SU-DHL-6 (cell line): ENCODE measurements at regions not wholly inside any gene's neighbourhood (a gene's known extent, or its start where the extent isn't known, plus 50 kb on each side); places are given as distances from the start of the nearest gene placed in this dataset.

Source experiments
- CTCF ChIP-seq: fragments of 200-600 bp; sonication (generic); IDR thresholded peaks from one replicate; pipeline ENCODE4 v1.5.1; 2017; ENCODE audit warnings: antibody characterized with exemption, mild to moderate bottlenecking, low read length, moderate library complexity; ENCODE audit not compliant: insufficient read depth, poor library complexity, severe bottlenecking
- EZH2phosphoT487 ChIP-seq: fragments of 200-600 bp; sonication (generic), shearing (Covaris generic); conservative IDR thresholded peaks from 2 replicates; pipeline ENCODE4 v1.6.1; 2018; ENCODE audit warnings: mild to moderate bottlenecking, antibody characterized with exemption, low read length, moderate library complexity, mixed read lengths

- TF ChIP-seq CTCF (no peak), EZH2phosphoT487 (no peak)
Observed at GRCh38 chr20:48175261-48175660, 390.0 kb upstream of the SULF2 start.
